HEK293 (cell line): ENCODE measurements at regions not wholly inside any gene's neighbourhood (a gene's known extent, or its start where the extent isn't known, plus 50 kb on each side); places are given as distances from the start of the nearest gene placed in this dataset.
"Not testable (repeated sequence)": the region's sequence is repeated elsewhere in the genome, so short reads cannot be mapped to it uniquely, and the experiment has no call there.

ENCODE experiments used
- BCL11A ChIP-seq: fragments of 450-650 bp; formaldehyde crosslinking; IDR thresholded peaks from 2 replicates; pipeline ENCODE4 v1.5.1; 2016; ENCODE audit warnings: low read depth, missing biosample characterization, missing genetic modification characterization
- KLF16 ChIP-seq: fragments of 450-650 bp; formaldehyde crosslinking; IDR thresholded peaks from 2 replicates; pipeline ENCODE4 v1.5.1; 2017; ENCODE audit warnings: missing biosample characterization, missing genetic modification characterization
- PBX3 ChIP-seq: sonication (generic); formaldehyde crosslinking; IDR thresholded peaks from 2 replicates; pipeline ENCODE4 v1.8.1; 2022; ENCODE audit warnings: mild to moderate bottlenecking, moderate library complexity, missing genetic modification reagents
- YY1 ChIP-seq: fragments of 450-650 bp; formaldehyde crosslinking; IDR thresholded peaks from 2 replicates; pipeline ENCODE4 v1.5.1; 2018; ENCODE audit warnings: missing biosample characterization, missing genetic modification characterization
- ZBTB21 ChIP-seq: fragments of 450-650 bp; formaldehyde crosslinking; IDR thresholded peaks from 2 replicates; pipeline ENCODE4 v1.5.1; 2017; ENCODE audit warnings: missing biosample characterization, missing genetic modification characterization
- ZNF423 ChIP-seq: fragments of 450-650 bp; formaldehyde crosslinking; IDR thresholded peaks from 2 replicates; pipeline ENCODE4 v1.5.1; 2016; ENCODE audit warnings: missing biosample characterization, missing genetic modification characterization
- ZNF664 ChIP-seq: fragments of 450-650 bp; formaldehyde crosslinking; IDR thresholded peaks from 2 replicates; pipeline ENCODE4 v1.5.1; 2016; ENCODE audit warnings: missing biosample characterization, missing genetic modification characterization
- ZSCAN23 ChIP-seq: fragments of 450-650 bp; formaldehyde crosslinking; IDR thresholded peaks from 2 replicates; pipeline ENCODE4 v1.5.1; 2016; ENCODE audit warnings: missing biosample characterization, missing genetic modification characterization
- TF ChIP-seq, protein P1 (sequence below): fragments of 450-650 bp; formaldehyde crosslinking; IDR thresholded peaks from 2 replicates; pipeline ENCODE4 v1.5.1; 2016; ENCODE audit warnings: missing biosample characterization, missing genetic modification characterization
- TF ChIP-seq, protein P2 (sequence below): fragments of 450-650 bp; formaldehyde crosslinking; IDR thresholded peaks from 2 replicates; pipeline ENCODE4 v1.5.1; 2016; ENCODE audit warnings: missing biosample characterization, missing genetic modification characterization

DNA sequence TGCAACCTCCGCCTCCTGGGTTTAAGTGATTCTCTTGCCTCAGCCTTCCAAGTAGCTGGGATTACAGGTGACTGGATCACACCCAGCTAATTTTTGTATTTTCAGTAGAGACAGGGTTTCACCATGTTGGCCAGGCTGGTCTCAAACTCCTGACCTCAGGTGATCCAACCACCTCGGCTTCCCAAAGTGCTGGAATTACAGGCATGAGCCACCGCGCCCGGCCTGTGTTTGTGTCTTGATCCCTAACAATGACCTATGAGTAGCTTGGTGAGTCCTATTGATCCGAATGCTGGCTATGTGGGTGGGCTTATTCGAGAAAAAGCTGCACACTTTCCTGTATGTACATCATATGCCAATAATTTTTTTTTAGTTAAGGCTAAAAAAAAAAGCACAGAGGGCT lies 58.5 kb upstream of the FGF3 start:
- TF ChIP-seq, protein P1, sequence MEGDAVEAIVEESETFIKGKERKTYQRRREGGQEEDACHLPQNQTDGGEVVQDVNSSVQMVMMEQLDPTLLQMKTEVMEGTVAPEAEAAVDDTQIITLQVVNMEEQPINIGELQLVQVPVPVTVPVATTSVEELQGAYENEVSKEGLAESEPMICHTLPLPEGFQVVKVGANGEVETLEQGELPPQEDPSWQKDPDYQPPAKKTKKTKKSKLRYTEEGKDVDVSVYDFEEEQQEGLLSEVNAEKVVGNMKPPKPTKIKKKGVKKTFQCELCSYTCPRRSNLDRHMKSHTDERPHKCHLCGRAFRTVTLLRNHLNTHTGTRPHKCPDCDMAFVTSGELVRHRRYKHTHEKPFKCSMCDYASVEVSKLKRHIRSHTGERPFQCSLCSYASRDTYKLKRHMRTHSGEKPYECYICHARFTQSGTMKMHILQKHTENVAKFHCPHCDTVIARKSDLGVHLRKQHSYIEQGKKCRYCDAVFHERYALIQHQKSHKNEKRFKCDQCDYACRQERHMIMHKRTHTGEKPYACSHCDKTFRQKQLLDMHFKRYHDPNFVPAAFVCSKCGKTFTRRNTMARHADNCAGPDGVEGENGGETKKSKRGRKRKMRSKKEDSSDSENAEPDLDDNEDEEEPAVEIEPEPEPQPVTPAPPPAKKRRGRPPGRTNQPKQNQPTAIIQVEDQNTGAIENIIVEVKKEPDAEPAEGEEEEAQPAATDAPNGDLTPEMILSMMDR (tag by site-specific recombination) = not testable (repeated sequence)
- TF ChIP-seq ZNF423; BCL11A (tag by site-specific recombination); PBX3 (CRISPR knock-in tag); ZBTB21 (tag by site-specific recombination); YY1 (tag by site-specific recombination); ZNF664 (tag by site-specific recombination); KLF16; ZSCAN23 (tag by site-specific recombination): not testable (repeated sequence)
- TF ChIP-seq, protein P2, sequence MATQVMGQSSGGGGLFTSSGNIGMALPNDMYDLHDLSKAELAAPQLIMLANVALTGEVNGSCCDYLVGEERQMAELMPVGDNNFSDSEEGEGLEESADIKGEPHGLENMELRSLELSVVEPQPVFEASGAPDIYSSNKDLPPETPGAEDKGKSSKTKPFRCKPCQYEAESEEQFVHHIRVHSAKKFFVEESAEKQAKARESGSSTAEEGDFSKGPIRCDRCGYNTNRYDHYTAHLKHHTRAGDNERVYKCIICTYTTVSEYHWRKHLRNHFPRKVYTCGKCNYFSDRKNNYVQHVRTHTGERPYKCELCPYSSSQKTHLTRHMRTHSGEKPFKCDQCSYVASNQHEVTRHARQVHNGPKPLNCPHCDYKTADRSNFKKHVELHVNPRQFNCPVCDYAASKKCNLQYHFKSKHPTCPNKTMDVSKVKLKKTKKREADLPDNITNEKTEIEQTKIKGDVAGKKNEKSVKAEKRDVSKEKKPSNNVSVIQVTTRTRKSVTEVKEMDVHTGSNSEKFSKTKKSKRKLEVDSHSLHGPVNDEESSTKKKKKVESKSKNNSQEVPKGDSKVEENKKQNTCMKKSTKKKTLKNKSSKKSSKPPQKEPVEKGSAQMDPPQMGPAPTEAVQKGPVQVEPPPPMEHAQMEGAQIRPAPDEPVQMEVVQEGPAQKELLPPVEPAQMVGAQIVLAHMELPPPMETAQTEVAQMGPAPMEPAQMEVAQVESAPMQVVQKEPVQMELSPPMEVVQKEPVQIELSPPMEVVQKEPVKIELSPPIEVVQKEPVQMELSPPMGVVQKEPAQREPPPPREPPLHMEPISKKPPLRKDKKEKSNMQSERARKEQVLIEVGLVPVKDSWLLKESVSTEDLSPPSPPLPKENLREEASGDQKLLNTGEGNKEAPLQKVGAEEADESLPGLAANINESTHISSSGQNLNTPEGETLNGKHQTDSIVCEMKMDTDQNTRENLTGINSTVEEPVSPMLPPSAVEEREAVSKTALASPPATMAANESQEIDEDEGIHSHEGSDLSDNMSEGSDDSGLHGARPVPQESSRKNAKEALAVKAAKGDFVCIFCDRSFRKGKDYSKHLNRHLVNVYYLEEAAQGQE (tag by site-specific recombination) = not testable (repeated sequence)
